ENCODE measurements at regions not wholly inside any gene's neighbourhood (a gene's known extent, or its start where the extent isn't known, plus 50 kb on each side); places are given as distances from the start of the nearest gene placed in this dataset.
"Not testable (repeated sequence)": the region's sequence is repeated elsewhere in the genome, so short reads cannot be mapped to it uniquely, and the experiment has no call there.

DNA sequence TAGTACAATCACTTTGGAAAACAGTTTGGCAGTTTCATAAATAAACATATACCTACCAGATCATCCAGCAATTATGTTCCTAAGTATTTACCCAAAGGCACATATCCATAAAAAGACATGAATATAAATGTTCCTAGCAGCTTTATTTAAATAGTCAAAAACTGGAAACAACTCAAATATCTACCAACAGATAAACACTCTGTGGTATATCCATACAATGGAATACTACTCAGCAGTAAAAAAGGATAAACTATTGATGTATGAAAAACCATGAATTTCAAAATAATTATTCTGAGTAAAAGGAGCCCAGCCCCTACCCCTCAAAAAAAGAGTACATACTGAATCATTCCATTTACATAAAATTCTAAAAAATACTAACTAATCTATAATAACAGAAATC, 232.7 kb upstream of the SLC30A5 start:
- Histone ChIP-seq H3K27me3 (peaks cover 8% of the 10 kb centered on the region), H3K9me3 (peaks cover 0 to 22% (median 0%) of the 10 kb centered on the region in 3 donors), H3K4me3 (no peak overlapping the region), H3K4me1 (no peaks in the 10 kb centered on the region), H3K36me3 (no peaks in the 10 kb centered on the region), H3K27ac (no peak overlapping the region)
- TF ChIP-seq POLR2A (IDR thresholded peaks at IDR 0.05) = no peak
- no peak for TF ChIP-seq EP300 (IDR thresholded peaks at IDR 0.05)
- no peak for TF ChIP-seq POLR2AphosphoS5 (IDR thresholded peaks at IDR 0.05)
- TF ChIP-seq, protein P1, sequence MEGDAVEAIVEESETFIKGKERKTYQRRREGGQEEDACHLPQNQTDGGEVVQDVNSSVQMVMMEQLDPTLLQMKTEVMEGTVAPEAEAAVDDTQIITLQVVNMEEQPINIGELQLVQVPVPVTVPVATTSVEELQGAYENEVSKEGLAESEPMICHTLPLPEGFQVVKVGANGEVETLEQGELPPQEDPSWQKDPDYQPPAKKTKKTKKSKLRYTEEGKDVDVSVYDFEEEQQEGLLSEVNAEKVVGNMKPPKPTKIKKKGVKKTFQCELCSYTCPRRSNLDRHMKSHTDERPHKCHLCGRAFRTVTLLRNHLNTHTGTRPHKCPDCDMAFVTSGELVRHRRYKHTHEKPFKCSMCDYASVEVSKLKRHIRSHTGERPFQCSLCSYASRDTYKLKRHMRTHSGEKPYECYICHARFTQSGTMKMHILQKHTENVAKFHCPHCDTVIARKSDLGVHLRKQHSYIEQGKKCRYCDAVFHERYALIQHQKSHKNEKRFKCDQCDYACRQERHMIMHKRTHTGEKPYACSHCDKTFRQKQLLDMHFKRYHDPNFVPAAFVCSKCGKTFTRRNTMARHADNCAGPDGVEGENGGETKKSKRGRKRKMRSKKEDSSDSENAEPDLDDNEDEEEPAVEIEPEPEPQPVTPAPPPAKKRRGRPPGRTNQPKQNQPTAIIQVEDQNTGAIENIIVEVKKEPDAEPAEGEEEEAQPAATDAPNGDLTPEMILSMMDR (IDR thresholded peaks at IDR 0.05) = no peak
- no peak for ATAC-seq

DNA sequence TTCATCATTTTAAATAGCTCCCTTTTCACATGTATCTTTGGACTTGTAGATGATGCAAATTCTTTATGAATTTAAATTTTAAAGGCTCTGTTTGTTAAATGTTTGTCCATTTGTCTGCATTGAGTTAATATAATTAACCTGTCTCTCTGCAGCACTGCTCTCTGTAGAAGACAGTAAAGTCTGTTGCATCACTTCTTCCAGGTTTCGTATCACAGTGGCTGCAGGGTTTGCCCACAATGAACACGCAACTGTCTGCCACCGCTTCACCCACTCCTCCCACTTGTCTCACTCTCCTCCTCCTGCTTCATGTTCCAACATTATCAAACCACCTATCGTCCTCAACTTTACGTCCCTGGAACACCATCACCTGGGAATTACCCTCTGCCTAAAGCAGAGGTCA, 231.3 kb upstream of the SLC30A5 start:
- Histone ChIP-seq H3K4me1 (no peaks in the 10 kb centered on the region), H3K27ac (no peak overlapping the region), H3K4me3 (no peak overlapping the region), H3K36me3 (no peaks in the 10 kb centered on the region), H3K9me3 (peaks cover 0 to 22% (median 0%) of the 10 kb centered on the region in 3 donors), H3K27me3 (peaks cover 8% of the 10 kb centered on the region)
- ATAC-seq = no peak
- TF ChIP-seq EP300 (IDR thresholded peaks at IDR 0.05) (no peak), POLR2A (IDR thresholded peaks at IDR 0.05) (no peak), POLR2AphosphoS5 (IDR thresholded peaks at IDR 0.05) (no peak)
- TF ChIP-seq, protein P1 (IDR thresholded peaks at IDR 0.05) = no peak
- WGBS, 2 donors (ENCODE audit: low coverage in 1 of 2) = 87 to 88% methylated on average over 5 of the region's 5 CpGs

DNA sequence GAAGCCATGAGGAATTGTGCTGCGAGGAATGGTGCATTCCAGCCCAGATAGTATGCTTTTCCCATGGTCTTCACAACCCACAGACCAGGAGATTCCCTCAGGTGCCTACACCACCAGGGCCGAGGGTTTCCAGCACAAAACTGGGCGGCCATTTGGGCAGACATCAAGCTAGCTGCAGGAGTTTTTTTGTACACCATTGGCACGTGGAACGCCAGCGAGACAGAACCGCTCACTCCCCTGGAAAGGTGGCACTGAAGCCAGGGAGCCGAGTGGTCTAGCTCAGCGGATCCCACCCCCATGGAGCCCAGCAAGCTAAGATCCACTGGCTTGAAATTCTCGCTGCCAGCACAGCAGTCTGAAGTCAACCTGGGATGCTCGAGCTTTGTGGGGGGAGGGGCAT, 228.6 kb upstream of the SLC30A5 start:
- not testable (repeated sequence) for H3K4me3 ChIP-seq, H3K27ac ChIP-seq, ATAC-seq, H3K36me3 ChIP-seq, H3K4me1 ChIP-seq, H3K27me3 ChIP-seq
- H3K9me3 ChIP-seq = peaks cover 0 to 17% (median 0%) of the 10 kb centered on the region in 3 donors
- 83 to 100% methylated on average over 1 to 2 of the region's 11 CpGs for WGBS, 2 donors (ENCODE audit: low coverage in 1 of 2)

DNA sequence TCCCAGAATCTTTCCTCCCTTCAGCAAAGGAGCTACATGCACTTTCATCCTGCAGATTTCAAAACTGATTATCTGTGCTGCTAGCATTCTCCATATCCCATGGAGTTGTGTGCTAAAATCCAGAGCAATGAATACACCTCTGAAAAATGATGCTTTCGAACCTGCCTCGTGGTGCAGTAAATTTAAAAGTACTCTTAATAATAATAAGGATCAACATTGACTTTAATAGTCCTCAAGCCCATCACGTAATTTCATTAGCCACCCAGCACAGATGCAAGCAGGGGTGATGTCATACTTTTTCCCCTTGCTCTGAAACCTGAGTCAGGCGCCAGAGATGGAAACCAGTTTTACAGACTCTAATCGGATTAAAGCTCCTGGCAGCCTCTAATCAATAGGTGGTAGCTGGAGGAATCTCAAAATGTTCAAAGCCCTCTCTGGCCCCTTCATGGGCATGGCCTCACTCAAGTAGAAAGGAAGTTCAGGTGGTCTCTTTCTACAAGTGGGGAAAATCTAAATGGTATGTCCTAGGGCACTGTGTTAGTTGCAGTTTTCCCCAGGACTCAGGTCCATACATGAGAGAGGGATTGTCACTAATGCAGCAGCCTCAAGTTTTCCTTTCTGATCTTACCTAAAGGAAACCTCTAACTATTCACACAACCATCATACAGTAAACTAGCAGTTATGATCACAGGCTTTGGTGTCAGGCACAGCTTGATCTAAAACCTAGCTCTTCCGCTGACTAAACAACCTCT, 221.6 kb upstream of the SLC30A5 start:
- Histone ChIP-seq H3K4me1 (no peaks in the 10 kb centered on the region), H3K9me3 (no peaks in the 10 kb centered on the region), H3K27ac (no peak overlapping the region), H3K4me3 (no peak overlapping the region), H3K27me3 (no peaks in the 10 kb centered on the region), H3K36me3 (no peaks in the 10 kb centered on the region)
- TF ChIP-seq POLR2A (IDR thresholded peaks at IDR 0.05) (no peak), EP300 (IDR thresholded peaks at IDR 0.05) (no peak), POLR2AphosphoS5 (IDR thresholded peaks at IDR 0.05) (no peak)
- TF ChIP-seq, protein P1 (IDR thresholded peaks at IDR 0.05) = no peak
- ATAC-seq = no peak
- WGBS, 2 donors (ENCODE audit: low coverage in 1 of 2) = 47 to 62% methylated on average over 6 of the region's 6 CpGs

DNA sequence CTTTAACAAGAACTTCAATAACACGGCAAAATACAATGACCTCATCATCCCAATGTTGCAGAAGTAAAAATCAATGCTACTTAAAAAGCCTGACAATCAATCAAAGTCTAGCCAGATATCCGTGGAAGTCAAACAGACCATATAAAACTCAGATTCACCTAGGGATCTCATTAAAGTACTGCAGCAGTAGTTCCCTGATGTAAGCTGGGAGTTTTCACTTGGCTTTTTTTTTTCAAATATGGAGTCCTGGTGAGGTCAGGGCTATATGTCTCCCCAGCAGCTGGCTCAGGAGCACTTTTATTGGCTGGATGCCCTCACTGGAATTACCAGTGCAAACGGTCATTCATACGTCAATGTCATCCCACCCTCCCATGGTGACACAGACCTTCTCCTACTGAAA, 220.6 kb upstream of the SLC30A5 start:
- H3K9me3 ChIP-seq = no peaks in the 10 kb centered on the region
- no peak for ATAC-seq
- H3K27ac ChIP-seq = no peak overlapping the region
- H3K4me3 ChIP-seq = no peak overlapping the region
- no peaks in the 10 kb centered on the region for H3K36me3 ChIP-seq
- H3K27me3 ChIP-seq = no peaks in the 10 kb centered on the region
- no peak for TF ChIP-seq POLR2A (IDR thresholded peaks at IDR 0.05)
- TF ChIP-seq EP300 (IDR thresholded peaks at IDR 0.05) = no peak
- TF ChIP-seq POLR2AphosphoS5 (IDR thresholded peaks at IDR 0.05) = no peak
- TF ChIP-seq, protein P1 (IDR thresholded peaks at IDR 0.05) = no peak
- WGBS, 2 donors (ENCODE audit: low coverage in 1 of 2) = 47 to 60% methylated on average over 3 to 4 of the region's 4 CpGs
- no peaks in the 10 kb centered on the region for H3K4me1 ChIP-seq

All from gastroesophageal sphincter (tissue), 4 donors.